Superior temporal gyrus (tissue), 1 donor: ENCODE measurements at regions not wholly inside any gene's neighbourhood (a gene's known extent, or its start where the extent isn't known, plus 50 kb on each side); places are given as distances from the start of the nearest gene placed in this dataset.
"Not testable (repeated sequence)": the region's sequence is repeated elsewhere in the genome, so short reads cannot be mapped to it uniquely, and the experiment has no call there.

ENCODE experiments used
- DNase-seq: peaks from one replicate; pipeline ENCODE4 v3.0.0-alpha.2; 2016; ENCODE audit errors: extremely low spot score

DNA sequence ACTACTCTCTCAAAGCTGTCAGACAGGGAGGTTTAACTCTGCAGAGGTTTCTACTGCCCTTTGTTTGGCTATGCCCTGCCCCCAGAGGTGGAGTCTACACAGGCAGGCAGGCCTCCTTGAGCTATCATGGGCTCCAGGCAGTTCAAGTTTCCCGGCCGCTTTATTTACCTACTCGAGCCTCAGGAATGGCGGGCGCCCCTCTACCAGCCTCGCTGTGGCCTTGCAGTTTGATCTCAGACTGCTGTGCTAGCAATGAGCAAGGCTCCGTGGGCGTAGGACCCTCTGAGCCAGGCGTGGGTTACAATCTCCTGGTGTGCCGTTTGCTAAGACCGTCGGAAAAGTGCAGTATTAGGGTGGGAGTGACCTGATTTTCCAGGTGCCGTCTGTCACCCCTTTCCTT is 124.3 kb downstream of the PTCHD1 start:
- not testable (repeated sequence) for DNase-seq

DNA sequence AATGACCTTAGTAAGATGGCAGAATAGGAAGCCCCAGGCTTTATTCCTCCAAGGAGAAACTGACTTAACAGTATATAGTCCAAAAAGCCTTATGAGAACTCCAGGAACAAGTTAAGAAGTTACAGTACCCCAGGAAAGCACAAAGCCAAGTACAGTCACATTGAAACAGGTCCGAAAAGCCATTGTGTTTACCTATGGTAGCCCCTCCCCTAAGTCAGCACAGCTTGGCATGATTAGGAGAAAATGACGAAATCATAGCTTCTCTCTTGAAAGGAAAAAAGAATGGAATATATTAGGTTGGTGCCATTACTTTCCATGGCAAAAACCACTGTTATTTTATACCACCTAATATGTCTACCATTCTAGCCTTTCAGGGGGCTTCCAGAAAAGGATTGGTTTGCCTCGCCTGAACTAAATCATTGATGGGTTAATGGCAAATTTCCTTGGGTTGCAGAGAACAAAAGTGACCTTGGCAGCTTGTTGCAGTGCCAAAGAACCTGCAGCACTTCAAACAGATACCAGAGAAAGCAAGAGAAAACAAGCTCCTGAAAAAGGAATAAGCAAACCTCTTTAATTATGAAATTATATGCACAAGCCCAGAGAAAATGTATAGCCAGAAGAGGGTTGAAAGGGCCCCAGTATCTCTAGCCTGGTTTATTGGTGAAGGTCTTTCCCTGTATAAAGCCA is 130.6 kb downstream of the PTCHD1 start:
- DNase-seq = no peak

DNA sequence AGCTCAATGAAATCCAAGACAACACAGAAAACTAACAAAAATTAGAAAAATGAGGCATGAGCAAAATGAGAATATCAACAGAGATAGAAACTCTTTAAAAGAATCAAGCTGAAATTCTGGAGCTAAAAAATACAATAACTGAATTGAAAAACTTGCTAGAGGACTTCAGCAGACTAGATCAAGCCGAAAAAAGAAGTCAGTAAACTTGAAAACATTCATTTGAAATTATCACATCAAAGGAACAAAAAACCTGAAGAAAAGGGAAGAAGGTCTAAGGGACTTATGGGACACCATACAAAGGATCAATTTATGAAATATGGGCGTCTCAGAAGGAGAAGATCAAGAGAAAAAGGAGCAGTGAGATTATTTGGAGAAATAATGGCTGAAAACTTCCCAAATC is 131.3 kb downstream of the PTCHD1 start:
- DNase-seq = no peak

DNA sequence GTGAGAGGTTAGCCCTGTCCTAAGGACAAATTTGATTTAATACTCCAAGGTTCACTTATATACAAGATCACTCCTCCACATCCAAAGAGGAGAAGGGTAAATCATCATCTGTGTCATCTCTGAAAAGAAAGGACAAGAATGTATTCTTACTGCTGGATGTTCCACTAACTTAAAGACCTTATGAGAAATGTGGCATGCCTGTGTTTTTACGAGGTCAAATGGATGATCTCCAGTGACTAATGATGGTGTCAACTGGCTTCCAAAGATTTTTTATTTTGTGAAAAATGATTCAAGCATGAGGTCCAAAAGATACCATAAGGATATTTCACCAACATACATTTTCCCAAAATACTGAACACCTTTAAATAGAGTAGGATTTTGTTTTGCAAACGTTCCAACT is 143.4 kb downstream of the PTCHD1 start:
- no peak for DNase-seq

DNA sequence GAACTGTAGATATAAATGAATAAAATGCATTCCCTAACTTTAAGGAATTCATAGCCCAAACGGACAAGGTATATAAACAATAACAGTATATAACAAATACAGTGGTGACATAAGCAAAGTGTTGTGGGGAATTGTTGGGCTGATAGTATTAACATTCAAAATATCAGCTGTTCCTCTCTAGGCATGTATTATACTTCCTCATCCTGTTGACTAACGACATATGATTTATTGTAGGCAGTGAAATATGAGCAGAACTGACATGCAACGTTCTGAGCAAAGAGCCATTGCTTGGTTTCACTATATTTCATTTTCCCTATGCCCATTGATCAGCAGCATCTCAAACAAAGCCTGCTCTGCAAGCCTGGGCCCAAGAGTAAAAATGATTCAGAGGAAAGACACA is 143.9 kb downstream of the PTCHD1 start:
- DNase-seq = no peak

DNA sequence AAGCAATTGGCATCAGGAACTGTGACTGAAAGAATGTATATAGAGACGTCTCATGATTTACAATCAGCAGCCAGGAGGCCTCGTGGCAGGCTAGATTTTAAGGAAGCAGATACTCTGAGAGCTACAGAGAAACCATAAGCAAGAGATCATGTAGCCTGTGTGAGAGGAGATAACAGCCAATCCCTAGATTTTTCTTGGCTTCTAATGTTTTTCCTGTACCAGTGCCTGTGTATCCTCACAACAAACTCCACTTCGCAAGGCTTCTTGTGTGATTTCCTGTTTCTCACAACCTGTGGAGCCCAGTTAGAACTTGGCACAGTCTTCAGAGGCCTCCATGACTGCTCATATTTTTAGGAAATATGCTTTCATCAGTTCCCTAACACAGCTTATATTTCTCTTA is 147.9 kb downstream of the PTCHD1 start:
- no peak for DNase-seq

DNA sequence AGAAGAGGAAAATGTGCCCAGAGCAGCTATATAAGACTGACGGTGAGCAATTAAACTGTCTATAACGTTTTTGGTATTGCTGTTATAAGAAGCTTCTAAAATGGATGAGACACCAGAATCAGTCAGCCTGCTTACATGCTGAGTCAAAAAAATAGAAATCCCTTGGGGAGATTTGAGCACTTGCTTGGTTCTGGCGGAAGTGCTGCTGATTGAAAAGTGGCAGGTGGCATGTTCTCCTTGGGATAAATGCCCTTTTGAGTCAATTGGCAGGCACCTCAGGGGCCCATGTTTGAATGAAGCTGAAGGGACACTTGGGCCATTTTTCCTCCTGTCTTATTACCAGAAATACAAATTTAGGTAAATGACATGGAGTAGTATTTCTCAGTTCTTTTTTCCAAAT is 148.7 kb downstream of the PTCHD1 start:
- no peak for DNase-seq

DNA sequence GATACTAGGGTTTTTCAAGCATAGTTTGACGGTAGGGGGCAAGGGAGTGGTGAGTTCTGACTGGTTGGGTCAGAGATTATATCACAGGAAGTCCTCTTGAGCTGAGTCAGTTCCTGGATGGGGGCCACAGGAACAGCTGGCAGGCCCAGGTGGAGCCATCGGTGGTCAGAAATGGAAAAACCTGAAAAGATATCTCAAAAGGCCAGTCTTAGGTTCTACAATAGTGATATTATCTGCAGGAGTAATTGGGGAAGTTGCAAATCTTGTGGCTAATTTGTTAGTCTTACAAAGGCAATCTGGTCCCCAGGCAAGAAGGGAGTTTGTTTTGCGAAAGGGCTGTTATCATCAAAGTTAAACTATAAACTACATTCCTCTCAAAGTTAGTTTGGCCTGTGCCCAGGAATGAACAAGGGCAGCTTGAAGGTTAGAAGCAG is 159.3 kb downstream of the PTCHD1 start:
- no peak for DNase-seq

DNA sequence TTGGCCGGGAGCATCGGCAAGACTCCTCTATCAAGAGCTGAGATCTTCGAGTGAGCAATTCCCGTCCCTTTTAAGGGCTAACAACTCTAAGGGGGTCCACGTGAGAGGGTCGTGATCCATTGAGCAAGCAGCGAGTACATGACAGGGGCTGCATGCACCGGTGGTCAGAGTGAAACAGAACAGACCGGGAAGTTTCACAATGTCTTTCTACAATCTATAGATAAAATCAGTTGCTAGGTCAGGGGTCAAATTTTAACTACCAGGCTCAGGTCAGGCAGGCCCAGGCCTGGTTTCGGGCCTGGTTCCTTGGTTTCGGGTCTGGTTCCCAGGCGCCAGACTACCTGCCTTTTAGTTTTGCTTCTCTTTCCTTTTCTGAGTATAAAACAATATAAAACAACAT is 160.1 kb downstream of the PTCHD1 start:
- no peak for DNase-seq

DNA sequence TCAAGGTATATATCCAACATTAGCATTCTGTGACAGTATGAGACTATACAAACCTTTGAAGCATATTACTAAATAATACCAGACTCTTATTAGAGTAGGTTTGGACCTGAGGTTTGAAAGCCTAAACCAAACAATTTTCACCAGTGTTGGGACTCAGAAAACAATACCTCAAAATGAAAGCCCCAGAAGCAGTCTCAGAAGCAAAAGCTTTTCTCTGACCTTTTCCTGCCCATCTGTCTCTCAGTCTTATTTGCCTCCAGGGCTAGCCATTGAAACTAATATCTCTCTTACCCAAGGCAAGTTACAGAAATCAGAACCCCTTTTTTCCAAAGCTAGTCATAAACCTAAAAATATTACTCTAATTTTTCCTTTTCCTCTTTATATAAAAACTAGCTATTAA is 163.3 kb downstream of the PTCHD1 start:
- DNase-seq = no peak

DNA sequence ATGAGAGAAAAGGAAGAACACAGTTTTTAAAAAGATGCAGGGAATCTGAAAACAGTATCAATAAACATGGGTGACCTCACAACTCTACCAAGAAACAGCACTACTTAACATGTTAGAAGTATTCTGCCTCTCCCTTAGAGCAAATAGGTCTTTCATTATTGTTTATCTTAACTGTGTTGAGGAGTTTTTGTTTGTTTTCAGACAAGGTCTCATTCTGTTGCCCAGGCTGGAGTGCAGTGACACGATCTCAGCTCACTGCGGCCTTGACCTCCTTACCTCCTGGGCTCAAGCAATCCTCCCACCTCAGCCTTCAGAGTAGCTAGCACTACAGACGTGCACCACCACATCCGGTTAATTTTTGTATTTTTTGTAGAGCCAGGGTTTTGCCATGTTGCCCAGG is 165.3 kb upstream of the PRDX4 start:
- DNase-seq = no peak

DNA sequence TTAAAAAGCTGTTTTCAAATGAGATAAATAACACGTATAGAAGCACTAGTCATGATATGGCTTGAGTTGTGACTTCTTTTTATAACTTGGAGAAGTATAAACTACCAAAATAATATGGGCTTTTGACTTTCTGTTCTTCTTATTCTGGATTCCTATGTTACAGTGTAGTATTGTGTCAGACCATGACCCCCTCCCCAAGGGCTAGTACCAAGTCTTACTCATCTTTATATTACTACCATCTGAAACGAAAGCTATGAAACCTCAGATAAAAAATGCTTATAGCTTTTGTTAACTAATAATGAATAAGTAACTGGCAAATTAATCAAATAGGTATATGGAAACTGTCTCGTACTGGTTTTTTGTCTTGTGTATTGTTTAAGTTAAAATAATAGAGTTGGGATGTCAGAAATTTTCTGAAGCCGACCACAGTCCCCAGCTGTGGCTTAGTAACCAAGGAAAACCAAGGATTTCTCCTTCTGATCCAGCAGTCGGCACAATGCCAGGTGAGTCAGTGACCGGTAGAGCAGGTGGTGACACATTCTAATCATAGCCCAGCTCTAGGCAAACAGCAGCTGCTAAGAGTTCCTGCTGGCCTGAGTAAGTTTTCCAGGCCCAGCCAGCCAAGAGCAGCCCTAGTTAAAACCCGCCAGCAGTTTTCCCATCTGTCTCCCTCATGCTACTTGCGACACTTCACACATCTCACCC is 163.3 kb upstream of the PRDX4 start:
- no peak for DNase-seq

DNA sequence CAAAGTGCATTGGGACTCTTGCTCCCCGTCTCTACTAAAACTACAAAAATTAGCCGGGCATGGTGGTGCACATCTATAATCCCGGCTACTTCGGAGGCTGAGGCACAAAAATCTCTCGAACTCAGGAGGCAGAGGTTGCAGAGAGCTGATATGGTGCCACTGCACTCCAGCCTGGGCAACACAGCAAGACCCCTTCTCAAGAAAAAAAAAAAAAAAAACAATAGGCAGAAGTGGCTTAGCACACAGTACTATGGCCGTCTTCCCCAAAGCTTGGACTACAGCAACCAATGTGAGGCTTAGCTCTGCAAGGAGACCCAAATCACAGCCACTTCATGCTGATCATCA is 162.8 kb upstream of the PRDX4 start:
- DNase-seq = no peak

DNA sequence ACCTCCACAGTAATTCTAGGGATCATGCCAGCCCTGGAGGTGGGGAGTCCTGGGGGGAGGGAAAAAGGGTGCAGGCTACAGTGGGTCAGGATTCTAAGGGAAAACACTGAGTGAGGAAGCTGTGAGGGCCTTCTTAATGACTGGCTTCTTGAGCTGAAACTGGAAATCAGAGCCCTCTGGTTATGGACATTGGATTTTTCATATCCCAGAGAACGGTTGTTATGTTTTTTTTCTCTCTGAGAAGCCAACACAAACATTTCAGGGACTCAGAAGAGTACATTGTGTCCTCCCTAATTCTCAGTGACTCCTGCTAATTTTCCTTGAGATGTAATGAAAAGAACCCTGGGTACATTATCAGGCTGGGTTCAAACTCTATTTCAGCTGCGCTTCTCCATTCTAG is 162.4 kb upstream of the PRDX4 start:
- DNase-seq = no peak

DNA sequence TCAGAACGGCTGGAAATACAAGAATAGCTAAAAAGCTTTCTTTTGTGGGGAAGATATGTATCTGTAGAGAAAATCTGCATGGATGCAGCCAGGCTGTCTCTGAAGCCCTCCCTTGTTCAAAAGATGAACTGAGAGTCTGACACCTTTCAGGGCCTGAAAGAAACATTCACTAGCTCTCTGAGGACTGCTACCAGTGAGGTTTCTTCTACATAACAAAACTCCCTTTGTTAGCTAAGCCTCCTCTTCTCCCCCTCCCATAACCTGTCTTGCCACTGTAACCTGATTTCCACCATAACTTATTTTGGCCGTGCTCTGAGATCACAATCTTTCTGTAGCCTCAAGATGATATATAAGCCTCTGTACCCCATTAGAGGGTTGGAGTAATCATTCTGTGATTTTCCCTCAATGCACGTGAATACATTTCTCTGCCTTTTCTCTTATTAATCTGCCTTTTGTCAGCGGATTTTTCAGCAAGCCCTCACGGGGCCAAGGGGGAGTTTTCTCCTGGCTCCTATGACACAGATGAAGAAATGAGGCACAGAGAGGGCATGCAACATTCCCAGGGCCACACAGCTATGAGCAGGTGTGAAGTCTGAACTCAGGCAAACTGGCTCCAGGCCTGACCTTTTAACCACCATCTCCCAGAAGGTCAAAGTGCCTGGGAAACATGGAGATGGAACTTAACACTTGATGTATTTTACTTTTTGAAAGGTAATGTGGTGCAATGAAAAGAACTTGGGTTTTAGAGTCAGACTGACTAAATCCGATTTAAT is 161.6 kb upstream of the PRDX4 start:
- no peak for DNase-seq

DNA sequence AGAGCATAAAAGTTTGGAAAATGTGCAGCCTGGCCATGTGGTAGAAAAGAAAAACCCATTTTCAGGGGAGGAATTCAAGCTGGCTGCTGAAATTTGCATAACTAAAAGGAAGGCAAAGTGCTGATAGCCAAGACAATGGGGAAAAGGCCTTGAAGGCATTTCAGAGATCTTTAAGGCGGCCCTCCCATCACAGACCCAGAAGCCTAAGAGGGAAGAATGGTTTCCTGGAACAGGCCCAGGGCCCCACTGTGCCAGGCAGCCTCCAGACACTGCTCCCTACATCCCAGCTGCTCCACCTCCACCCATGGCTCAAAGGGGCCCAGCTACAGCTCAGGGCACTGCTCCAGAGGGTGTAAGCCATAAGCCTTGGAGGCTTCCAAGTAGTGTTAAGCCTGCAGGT is 158.0 kb upstream of the PRDX4 start:
- DNase-seq = no peak

DNA sequence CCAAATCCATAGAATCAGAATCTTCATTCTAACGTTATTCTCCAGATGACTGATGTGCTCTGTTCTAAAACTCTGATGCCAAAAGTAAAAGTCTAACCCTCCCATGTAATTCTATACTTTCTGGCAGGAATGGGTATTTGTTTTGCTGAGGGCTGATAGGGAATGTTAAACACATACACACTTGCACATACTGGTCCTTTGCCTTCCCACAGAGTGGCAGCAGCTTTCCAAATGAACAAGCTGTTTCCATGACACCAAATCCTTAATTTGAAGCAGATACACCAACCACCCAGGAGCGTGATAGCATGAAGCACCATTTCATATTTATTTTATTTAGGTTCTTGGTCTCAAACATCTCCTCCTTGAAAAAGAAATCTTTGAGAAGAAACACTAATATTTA is 155.5 kb upstream of the PRDX4 start:
- peak; percentile 9 for DNase-seq

DNA sequence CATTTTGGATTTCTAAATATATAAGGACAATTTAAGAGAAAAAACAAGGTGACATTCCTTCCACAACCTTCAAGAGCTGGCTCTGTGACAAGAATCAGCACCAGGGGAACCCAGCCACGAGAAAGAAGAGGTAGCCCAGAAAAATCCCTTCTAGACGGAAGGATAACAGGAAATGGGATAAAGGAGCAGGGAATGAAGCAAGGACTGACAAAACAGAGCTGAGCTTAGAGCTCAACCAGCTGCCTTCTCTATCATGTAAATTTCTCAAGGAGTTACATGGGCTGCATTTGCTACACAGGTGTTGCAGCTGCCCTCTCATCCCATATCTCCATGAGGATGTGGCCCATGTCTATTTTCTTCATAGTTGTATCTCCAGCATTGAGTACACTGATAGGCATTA is 154.2 kb upstream of the PRDX4 start:
- DNase-seq = no peak

DNA sequence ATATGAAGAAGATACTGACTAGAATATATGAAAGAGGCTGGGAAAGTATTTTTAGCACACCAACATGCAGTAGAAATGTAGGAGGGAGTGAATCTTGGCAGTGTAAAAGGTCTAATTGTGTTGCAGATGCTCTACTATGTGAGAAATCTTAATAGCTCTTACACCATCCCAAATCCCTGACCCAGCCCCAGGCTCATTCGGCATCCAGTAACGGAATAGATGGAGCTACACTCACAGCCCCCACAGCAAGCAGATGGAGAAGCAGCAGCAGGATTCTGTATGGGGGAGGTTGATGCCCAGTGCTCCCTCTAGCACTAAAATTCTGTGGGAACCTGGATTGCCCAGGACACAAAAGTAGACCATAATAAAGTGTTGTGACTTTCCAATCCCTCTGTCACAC is 153.2 kb upstream of the PRDX4 start:
- no peak for DNase-seq

DNA sequence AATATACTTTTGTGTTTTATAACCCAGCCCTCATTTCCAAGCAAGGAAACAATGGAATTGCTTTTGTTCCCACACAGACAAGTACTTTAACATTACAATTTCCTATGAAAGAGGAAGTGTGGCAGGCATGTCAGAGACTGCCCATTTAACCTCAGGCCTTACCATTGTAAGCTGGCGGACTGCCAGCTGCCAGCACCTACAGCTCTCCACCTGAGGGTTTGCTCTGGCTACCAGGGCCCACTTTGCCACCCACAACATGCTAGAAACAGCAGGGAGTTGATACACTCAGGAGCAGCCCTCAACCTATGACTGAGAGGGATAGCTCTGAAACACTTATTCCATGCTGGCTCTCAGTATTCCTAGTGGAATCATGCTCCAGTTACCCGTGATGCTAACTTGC is 152.3 kb upstream of the PRDX4 start:
- DNase-seq = no peak

DNA sequence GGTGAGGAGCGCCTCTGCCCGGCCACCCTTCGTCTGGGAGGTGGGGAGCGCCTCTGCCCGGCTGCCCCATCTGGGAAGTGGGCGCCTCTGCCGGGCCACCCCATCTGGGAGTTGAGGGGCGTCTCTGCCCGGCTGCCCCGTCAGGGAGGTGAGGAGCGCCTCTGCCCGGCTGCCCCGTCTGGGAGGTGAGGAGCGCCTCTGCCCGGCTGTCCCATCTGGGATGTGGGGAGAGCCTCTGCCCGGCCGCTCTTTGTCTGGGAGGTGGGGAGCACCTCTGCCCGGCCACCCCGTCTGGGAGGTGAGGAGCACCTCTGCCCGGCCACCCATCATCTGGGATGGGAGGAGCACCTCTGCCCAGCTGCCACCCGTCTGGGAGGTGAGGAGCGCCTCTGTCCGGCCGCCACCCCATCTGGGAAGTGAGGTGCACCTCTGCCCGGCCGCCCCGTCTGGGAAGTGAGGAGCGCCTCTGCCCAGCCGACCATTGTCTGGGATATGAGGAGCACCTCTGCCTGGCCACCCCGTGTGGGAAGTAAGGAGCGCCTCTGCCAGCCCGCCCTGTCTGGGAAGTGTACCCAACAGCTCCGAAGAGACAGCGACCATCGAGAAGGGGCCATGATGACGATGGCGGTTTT is 144.2 kb upstream of the PRDX4 start:
- not testable (repeated sequence) for DNase-seq

DNA sequence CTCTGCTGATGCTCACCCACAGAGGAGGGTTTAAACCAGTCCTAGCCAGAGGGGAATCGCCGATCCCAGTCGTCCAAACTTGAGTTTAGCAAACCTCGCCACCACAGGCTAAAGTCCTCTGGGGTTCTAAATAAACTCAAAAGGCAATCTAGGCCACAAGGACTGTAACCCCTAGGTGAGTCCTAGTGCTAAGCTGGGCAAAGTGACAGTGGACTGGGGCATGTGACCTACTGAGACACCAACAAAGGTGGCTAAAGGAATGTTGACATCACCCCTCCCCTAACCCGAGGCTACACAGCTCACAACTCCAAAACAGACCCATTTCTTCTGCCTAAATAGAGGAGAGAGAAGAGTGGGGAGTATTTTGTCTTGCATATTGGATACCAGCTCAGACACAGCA is 142.8 kb upstream of the PRDX4 start:
- DNase-seq = no peak

DNA sequence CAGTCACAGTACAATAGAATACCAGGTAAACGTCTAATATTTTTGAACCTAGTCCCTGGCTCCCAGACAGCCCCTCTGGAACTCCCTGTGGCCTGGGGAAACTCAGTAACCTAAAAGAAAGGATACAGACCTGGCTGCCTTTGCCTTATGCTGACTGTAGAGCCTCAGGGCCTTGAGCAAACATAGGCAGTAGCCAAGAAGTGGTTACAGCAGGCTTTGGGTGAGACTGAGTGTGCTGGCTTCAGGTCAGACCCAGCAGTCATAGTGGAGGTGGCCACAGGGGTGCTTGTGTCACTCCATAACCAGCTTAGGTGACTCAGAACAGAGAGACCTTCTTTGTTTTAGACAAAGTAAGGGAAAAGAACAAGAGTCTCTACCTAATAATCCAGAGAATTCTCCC is 141.8 kb upstream of the PRDX4 start:
- no peak for DNase-seq
